Endothelial cell (in vitro differentiated cells): ENCODE measurements at regions not wholly inside any gene's neighbourhood (a gene's known extent, or its start where the extent isn't known, plus 50 kb on each side); places are given as distances from the start of the nearest gene placed in this dataset.

Experiments
- DNase-seq: peaks from one replicate; pipeline ENCODE4 v3.0.0; 2021; ENCODE audit warnings: low spot score
- H3K27ac Mint-ChIP-seq: one replicate; pipeline ENCODE4 v1.8.0; 2021; ENCODE audit warnings: mixed read lengths, inconsistent platforms; ENCODE audit not compliant: unreplicated experiment
- H3K27me3 Mint-ChIP-seq: one replicate; pipeline ENCODE4 v1.8.0; 2021; ENCODE audit warnings: mild to moderate bottlenecking, moderate library complexity, mixed read lengths, inconsistent platforms; ENCODE audit not compliant: unreplicated experiment
- H3K36me3 Mint-ChIP-seq: one replicate; pipeline ENCODE4 v1.8.0; 2021; ENCODE audit warnings: mild to moderate bottlenecking, low read depth, mixed read lengths, inconsistent platforms; ENCODE audit not compliant: unreplicated experiment
- H3K4me1 Mint-ChIP-seq: one replicate; pipeline ENCODE4 v1.8.0; 2021; ENCODE audit warnings: mild to moderate bottlenecking, mixed read lengths, inconsistent platforms; ENCODE audit not compliant: unreplicated experiment
- H3K4me3 Mint-ChIP-seq: one replicate; pipeline ENCODE4 v1.8.0; 2021; ENCODE audit warnings: mild to moderate bottlenecking, mixed read lengths, inconsistent platforms; ENCODE audit not compliant: unreplicated experiment
- H3K9me3 Mint-ChIP-seq: one replicate; pipeline ENCODE4 v1.8.0; 2021; ENCODE audit warnings: mixed read lengths, inconsistent platforms; ENCODE audit not compliant: unreplicated experiment
- CTCF ChIP-seq: fragments of 200-600 bp; sonication (generic); IDR thresholded peaks from one replicate; pipeline ENCODE4 v1.5.0; 2021; ENCODE audit warnings: antibody characterized with exemption; ENCODE audit not compliant: unreplicated experiment

- no peak for TF ChIP-seq CTCF
- Mint-ChIP-seq H3K27me3 (no peaks in the 10 kb centered on the region), H3K9me3 (no peaks in the 10 kb centered on the region), H3K4me1 (no peaks in the 10 kb centered on the region), H3K27ac (no peak overlapping the region), H3K36me3 (no peaks in the 10 kb centered on the region), H3K4me3 (no peak overlapping the region)
- DNase-seq, result no peak
Measured at GRCh38 chr17:53314521-53314920, 508.2 kb upstream of the KIF2B start.

- no peaks in the 10 kb centered on the region for H3K36me3 Mint-ChIP-seq
- H3K27ac Mint-ChIP-seq, result no peak overlapping the region
- no peak overlapping the region for H3K4me3 Mint-ChIP-seq
- H3K27me3 Mint-ChIP-seq, result no peaks in the 10 kb centered on the region
- no peak for TF ChIP-seq CTCF
- no peaks in the 10 kb centered on the region for H3K9me3 Mint-ChIP-seq
- DNase-seq, result no peak
- no peaks in the 10 kb centered on the region for H3K4me1 Mint-ChIP-seq
Measured at GRCh38 chr17:53313746-53314145, 509.0 kb upstream of the KIF2B start.

GRCh38 chr17:53278466-53278865 is 544.3 kb upstream of the KIF2B start:
- H3K9me3 Mint-ChIP-seq, result no peaks in the 10 kb centered on the region
- no peaks in the 10 kb centered on the region for H3K36me3 Mint-ChIP-seq
- no peak for TF ChIP-seq CTCF
- DNase-seq, result no peak
- no peaks in the 10 kb centered on the region for H3K27me3 Mint-ChIP-seq
- no peaks in the 10 kb centered on the region for H3K4me1 Mint-ChIP-seq
- H3K27ac Mint-ChIP-seq, result no peak overlapping the region
- no peak overlapping the region for H3K4me3 Mint-ChIP-seq

GRCh38 chr17:53273126-53273525 is 549.6 kb upstream of the KIF2B start:
- no peak overlapping the region for H3K4me3 Mint-ChIP-seq
- DNase-seq, result no peak
- H3K36me3 Mint-ChIP-seq, result no peaks in the 10 kb centered on the region
- no peak for TF ChIP-seq CTCF
- no peaks in the 10 kb centered on the region for H3K27me3 Mint-ChIP-seq
- H3K4me1 Mint-ChIP-seq, result no peaks in the 10 kb centered on the region
- no peaks in the 10 kb centered on the region for H3K9me3 Mint-ChIP-seq
- no peak overlapping the region for H3K27ac Mint-ChIP-seq

GRCh38 chr17:53270936-53271335 is 551.8 kb upstream of the KIF2B start:
- TF ChIP-seq CTCF, result no peak
- no peaks in the 10 kb centered on the region for H3K4me1 Mint-ChIP-seq
- H3K4me3 Mint-ChIP-seq, result no peak overlapping the region

More at GRCh38 chr17:53270936-53271335, 551.8 kb upstream of the KIF2B start:
- no peaks in the 10 kb centered on the region for H3K9me3 Mint-ChIP-seq
- H3K27me3 Mint-ChIP-seq, result no peaks in the 10 kb centered on the region
- no peak for DNase-seq
- H3K27ac Mint-ChIP-seq, result no peak overlapping the region
- no peaks in the 10 kb centered on the region for H3K36me3 Mint-ChIP-seq
